ENCODE measurements at regions not wholly inside any gene's neighbourhood (a gene's known extent, or its start where the extent isn't known, plus 50 kb on each side); places are given as distances from the start of the nearest gene placed in this dataset.

GRCh38 chr1:234996245-234996757, 132.3 kb downstream of the TOMM20 start:
- no peak overlapping the region for H3K4me3 ChIP-seq
- H3K4me1 ChIP-seq, result peaks cover 0 to 45% (median 42%) of the 10 kb centered on the region in 4 donors
- TF ChIP-seq POLR2A (IDR thresholded peaks at IDR 0.05), result no peak
- no peak for TF ChIP-seq CTCF (IDR thresholded peaks at IDR 0.05)
- no peak for TF ChIP-seq EP300 (IDR thresholded peaks at IDR 0.05)
- no peak for TF ChIP-seq POLR2AphosphoS5 (IDR thresholded peaks at IDR 0.05)
- H3K36me3 ChIP-seq, result no peaks in the 10 kb centered on the region
- WGBS, 2 donors, result 81 to 82% methylated on average over 9 of the region's 9 CpGs
- H3K9me3 ChIP-seq, result no peaks in the 10 kb centered on the region
- H3K27me3 ChIP-seq, result no peaks in the 10 kb centered on the region
- peak; percentile 46 for DNase-seq
- intact Hi-C loops (cut with DNase I), result loop anchor here (2.0 to 5.0 kb wide), 4 partner anchors 79 to 499 kb away; no protein-coding TSS in a partner anchor
- H3K27ac ChIP-seq, result peak overlapping the region; percentile 89 to 95 (median 90)

- DNase-seq, result peak; percentile 63
- H3K36me3 ChIP-seq, result no peaks in the 10 kb centered on the region
- no peaks in the 10 kb centered on the region for H3K27me3 ChIP-seq
- no peak overlapping the region for H3K4me3 ChIP-seq
- TF ChIP-seq CTCF (IDR thresholded peaks at IDR 0.05) (no peak), EP300 (IDR thresholded peaks at IDR 0.05) (no peak), POLR2A (IDR thresholded peaks at IDR 0.05) (no peak), POLR2AphosphoS5 (IDR thresholded peaks at IDR 0.05) (no peak)
- intact Hi-C loops (cut with DNase I), result loop anchor here (5.0 kb wide), 3 partner anchors 77 to 497 kb away; no protein-coding TSS in a partner anchor
- peak overlapping the region in 1 of 4 donors; percentile 21 for H3K27ac ChIP-seq
- no peaks in the 10 kb centered on the region for H3K9me3 ChIP-seq
- WGBS, 2 donors, result 71 to 81% methylated on average over 12 of the region's 12 CpGs
- H3K4me1 ChIP-seq, result peaks cover 0 to 44% (median 40%) of the 10 kb centered on the region in 4 donors
Measured at GRCh38 chr1:234994436-234995295, 134.0 kb downstream of the TOMM20 start.

DNA sequence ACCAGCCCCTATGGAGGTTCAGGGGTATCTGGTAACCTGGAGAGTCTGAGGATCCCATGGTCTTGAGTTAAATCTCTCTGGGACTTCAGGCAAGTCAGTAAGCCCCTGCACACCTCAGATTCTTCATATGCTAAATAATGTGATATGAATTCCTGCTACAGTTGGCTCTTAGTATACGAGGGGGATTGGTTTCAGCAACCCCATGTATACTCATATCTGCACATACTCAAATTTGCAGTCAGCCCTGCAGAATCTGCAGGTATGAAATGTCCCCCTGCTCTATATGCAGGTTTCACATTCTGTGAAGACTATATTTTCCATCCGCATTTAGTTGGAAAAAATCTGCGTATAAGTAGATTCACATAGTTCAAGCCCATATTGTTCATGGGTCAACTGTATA, 136.6 kb downstream of the TOMM20 start:
- Histone ChIP-seq H3K27me3 (no peaks in the 10 kb centered on the region), H3K27ac (no peak overlapping the region), H3K9me3 (no peaks in the 10 kb centered on the region), H3K4me1 (peaks cover 0 to 44% (median 36%) of the 10 kb centered on the region in 4 donors), H3K4me3 (no peak overlapping the region), H3K36me3 (no peaks in the 10 kb centered on the region)
- DNase-seq, result no peak
- intact Hi-C loops (cut with DNase I), result no loop called here
- WGBS, 2 donors, result 88 to 95% methylated on average over 3 of the region's 3 CpGs
- no peak for TF ChIP-seq EP300 (IDR thresholded peaks at IDR 0.05)
- TF ChIP-seq POLR2A (IDR thresholded peaks at IDR 0.05), result no peak
- TF ChIP-seq POLR2AphosphoS5 (IDR thresholded peaks at IDR 0.05), result no peak
- no peak for TF ChIP-seq CTCF (IDR thresholded peaks at IDR 0.05)

DNA sequence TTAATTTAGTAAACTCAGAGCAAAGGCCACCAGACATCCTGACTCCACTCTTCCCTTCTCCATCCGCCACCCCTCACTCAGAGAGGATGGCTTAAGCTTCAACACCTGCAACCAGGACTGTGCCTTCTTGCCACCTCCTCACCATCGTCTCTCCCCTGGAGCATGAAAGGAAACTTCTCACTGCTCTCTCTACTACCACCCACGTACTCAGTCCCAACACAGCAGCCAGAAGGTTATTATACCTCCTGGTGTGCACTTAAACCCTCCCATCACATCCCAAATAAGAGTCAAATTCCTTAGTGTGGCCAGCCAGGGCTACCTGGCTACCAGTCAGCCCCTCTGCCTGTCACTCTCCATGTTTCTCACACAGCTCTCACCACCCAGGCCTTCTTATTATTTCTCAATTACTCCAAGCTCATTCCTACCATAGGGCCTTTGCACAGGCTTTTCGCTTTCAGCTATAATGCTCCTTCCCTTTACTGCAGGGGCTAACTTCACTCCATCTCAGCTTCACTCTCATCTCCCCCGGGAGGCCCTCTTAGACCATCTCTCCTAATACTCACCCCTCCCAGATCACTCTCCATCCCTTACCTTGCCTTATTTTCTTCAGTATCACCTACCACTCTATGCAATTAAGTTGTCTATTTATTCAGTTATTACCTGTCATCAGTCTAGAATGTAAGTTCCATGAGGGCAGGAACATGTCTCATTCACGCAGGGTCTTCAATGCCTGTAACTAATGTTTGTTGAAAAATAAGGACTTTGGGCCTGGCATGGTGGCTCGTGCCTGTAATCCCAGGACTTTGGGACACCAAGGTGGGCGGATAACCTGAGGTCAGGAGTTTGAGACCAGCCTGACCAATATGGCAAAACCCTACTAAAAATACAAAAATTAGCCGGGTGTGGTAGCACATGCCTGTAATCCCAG, 137.5 kb downstream of the TOMM20 start:
- Histone ChIP-seq H3K9me3 (no peaks in the 10 kb centered on the region), H3K27me3 (no peaks in the 10 kb centered on the region), H3K36me3 (no peaks in the 10 kb centered on the region), H3K4me3 (no peak overlapping the region), H3K4me1 (peaks cover 0 to 44% (median 37%) of the 10 kb centered on the region in 4 donors), H3K27ac (peak overlapping the region; percentile 83 to 96 (median 86))
- peak; percentile 34 for DNase-seq
- intact Hi-C loops (cut with DNase I), result no loop called here
- WGBS, 2 donors, result 85 to 97% methylated on average over 9 of the region's 9 CpGs
- TF ChIP-seq POLR2A (IDR thresholded peaks at IDR 0.05) (no peak), CTCF (IDR thresholded peaks at IDR 0.05) (no peak), EP300 (IDR thresholded peaks at IDR 0.05) (no peak), POLR2AphosphoS5 (IDR thresholded peaks at IDR 0.05) (no peak)
